ENCODE measurements at regions not wholly inside any gene's neighbourhood (a gene's known extent, or its start where the extent isn't known, plus 50 kb on each side); places are given as distances from the start of the nearest gene placed in this dataset.

DNA sequence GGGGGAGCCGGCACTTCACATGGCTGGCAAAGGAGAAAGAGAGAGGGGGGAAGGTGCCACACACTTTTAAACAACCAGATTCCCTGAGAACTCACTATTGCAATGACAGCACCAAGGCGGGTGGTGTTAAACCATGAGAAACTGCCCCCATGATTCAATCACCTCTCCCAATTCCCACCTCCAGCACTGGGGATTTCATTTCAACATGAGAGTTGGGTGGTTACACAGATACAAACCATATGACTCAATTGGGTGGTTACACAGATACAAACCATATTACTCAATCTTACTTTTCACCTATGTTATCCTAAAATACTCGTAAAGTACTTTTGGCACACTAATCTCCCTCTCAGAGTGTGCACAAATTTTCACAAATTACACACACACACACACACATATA lies 1097.5 kb upstream of the TMPRSS15 start:
- no peak for ATAC-seq
- POLR2A ChIA-PET = no interaction called here
- H3K4me3 Mint-ChIP-seq = no peak overlapping the region

DNA sequence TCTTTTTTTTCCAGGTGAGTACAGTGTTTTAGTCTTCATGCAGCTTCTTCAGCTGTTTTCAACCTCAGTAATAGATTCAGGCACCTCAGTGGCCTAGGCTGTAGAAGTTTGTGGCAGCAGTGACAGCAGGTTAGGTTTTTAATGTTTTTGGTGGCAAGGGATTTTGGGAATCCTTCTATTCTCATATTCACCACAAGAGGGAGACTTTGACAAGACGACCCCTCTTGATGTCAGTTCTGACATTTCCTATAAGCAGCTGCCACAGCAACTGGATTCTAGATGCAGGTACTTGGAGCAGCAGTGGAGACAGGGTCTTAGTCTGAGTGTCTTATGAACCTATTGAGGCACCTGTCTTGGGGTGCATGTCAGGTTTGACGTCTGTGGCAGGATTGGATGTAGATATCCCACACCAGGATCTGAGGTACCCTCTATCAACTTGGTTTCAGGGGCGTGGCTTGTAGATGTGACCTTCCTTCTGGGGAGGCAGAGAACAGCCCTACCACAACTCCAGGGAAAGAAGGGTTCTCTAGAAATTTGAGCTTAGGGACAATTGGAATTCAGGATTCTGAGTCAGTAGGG lies 1104.2 kb upstream of the TMPRSS15 start:
- ATAC-seq = no peak
- H3K27me3 Mint-ChIP-seq (ENCODE audit: low read depth) = no peaks in the 10 kb centered on the region
- ChIA-PET CTCF (no interaction called here), POLR2A (no interaction called here)
- no peaks in the 10 kb centered on the region for H3K36me3 Mint-ChIP-seq (ENCODE audit: low read depth)
- H3K27ac Mint-ChIP-seq = no peak overlapping the region
- no peaks in the 10 kb centered on the region for H3K4me1 Mint-ChIP-seq (ENCODE audit: low read depth)
- DNase-seq = no peak
- H3K9me3 Mint-ChIP-seq (ENCODE audit: insufficient read depth) = peaks cover 29% of the 10 kb centered on the region
- no peak overlapping the region for H3K4me3 Mint-ChIP-seq

More for the DNA sequence above, 1097.5 kb upstream of the TMPRSS15 start:
- no peak for DNase-seq
- Mint-ChIP-seq H3K9me3 (ENCODE audit: insufficient read depth) (peaks cover 8% of the 10 kb centered on the region), H3K27me3 (ENCODE audit: low read depth) (no peaks in the 10 kb centered on the region), H3K4me1 (ENCODE audit: low read depth) (no peaks in the 10 kb centered on the region), H3K36me3 (ENCODE audit: low read depth) (no peaks in the 10 kb centered on the region), H3K27ac (no peak overlapping the region)
- CTCF ChIA-PET = no interaction called here

DNA sequence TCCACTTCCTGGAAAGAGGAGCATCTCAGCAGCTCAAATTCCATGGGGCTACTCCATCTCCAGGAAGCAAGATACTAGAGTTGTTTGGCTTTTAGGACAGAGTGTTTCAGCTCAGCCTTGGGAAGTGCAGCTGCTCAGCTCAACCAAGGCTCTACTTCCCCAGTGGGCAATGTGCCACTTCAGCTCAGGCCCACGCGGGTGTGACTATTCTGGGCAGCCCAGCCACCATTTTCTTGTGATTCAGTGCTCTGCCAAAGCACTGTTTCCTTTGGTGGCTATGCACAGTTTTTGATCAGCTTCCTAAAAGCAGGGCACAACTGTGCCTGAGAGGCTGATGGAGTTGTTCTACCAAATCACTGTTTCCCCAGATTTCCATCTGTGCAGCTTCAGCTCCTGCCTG lies 1104.9 kb upstream of the TMPRSS15 start:
- no peaks in the 10 kb centered on the region for H3K27me3 Mint-ChIP-seq (ENCODE audit: low read depth)
- peaks cover 29% of the 10 kb centered on the region for H3K9me3 Mint-ChIP-seq (ENCODE audit: insufficient read depth)
- H3K36me3 Mint-ChIP-seq (ENCODE audit: low read depth) = no peaks in the 10 kb centered on the region
- H3K4me3 Mint-ChIP-seq = no peak overlapping the region
- DNase-seq (no peak), ATAC-seq (no peak)
- ChIA-PET POLR2A (no interaction called here), CTCF (no interaction called here)
- H3K27ac Mint-ChIP-seq = no peak overlapping the region
- H3K4me1 Mint-ChIP-seq (ENCODE audit: low read depth) = no peaks in the 10 kb centered on the region

DNA sequence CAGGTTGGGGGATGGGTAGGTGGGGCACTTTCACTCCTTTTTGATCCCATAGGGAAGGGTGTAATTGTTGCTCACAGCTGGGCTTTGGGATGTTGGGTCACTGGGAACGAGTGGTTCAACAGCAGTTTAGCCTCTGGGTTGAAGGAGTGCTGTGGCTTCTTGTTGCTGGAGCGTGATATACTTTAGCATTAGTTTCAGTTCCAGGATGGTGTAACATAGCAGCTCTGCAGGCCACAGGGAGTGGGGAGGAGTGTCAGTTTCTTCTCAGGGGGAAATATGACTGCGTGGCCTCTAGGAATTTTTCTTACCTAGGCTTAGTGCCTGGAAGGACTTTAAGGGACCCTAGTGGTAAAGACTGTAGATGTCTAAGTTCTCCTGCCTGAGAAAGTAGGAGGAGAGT lies 1105.3 kb upstream of the TMPRSS15 start:
- H3K27me3 Mint-ChIP-seq (ENCODE audit: low read depth) = no peaks in the 10 kb centered on the region
- no peak overlapping the region for H3K27ac Mint-ChIP-seq
- no peak overlapping the region for H3K4me3 Mint-ChIP-seq
- DNase-seq (no peak), ATAC-seq (no peak)
- ChIA-PET CTCF (no interaction called here), POLR2A (no interaction called here)
- H3K36me3 Mint-ChIP-seq (ENCODE audit: low read depth) = no peaks in the 10 kb centered on the region
- peaks cover 29% of the 10 kb centered on the region for H3K9me3 Mint-ChIP-seq (ENCODE audit: insufficient read depth)
- no peaks in the 10 kb centered on the region for H3K4me1 Mint-ChIP-seq (ENCODE audit: low read depth)

DNA sequence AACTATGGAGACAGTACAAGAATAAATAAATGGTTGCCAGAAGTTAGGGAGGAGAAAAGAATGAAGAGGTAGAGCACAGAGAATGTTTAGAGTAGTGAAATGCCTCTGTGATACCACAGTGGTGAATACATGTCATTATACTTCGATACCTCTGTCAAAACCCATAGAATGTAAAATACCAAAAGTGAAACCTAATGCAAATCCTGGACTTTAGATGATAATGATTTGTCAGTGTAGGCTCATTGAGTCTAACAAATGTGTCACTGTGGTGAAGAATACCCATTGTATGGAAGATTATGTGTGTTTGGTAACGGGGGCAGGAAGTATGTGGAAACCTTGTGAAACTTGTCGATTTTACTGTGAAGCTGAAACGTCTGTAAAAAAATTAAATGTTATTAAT lies 1106.5 kb upstream of the TMPRSS15 start:
- no peak overlapping the region for H3K27ac Mint-ChIP-seq
- ATAC-seq (no peak), DNase-seq (no peak)
- H3K4me3 Mint-ChIP-seq = no peak overlapping the region
- CTCF ChIA-PET = no interaction called here
- H3K4me1 Mint-ChIP-seq (ENCODE audit: low read depth) = no peaks in the 10 kb centered on the region
- H3K36me3 Mint-ChIP-seq (ENCODE audit: low read depth) = no peaks in the 10 kb centered on the region
- H3K9me3 Mint-ChIP-seq (ENCODE audit: insufficient read depth) = peaks cover 33% of the 10 kb centered on the region
- H3K27me3 Mint-ChIP-seq (ENCODE audit: low read depth) = no peaks in the 10 kb centered on the region
- POLR2A ChIA-PET = no interaction called here

DNA sequence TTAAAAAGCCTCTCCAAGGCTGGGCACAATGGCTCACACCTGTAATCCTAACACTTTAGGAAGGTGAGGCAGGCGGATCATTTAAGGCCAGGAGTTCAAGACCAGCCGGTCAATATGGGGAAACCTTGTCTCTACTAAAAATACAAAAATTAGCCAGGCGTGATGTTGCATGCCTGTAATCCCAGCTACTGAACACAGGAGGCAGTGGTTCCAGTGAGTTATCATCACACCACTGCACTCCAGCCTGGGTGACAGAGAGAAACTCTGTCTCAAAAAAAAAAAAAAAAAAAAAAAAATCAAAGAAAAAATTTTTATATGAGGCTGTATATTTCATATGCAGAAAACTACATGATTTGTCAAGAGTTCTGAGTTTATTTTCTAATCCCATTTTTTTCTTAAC lies 1107.1 kb upstream of the TMPRSS15 start:
- Mint-ChIP-seq H3K36me3 (ENCODE audit: low read depth) (no peaks in the 10 kb centered on the region), H3K27ac (no peak overlapping the region), H3K27me3 (ENCODE audit: low read depth) (no peaks in the 10 kb centered on the region), H3K9me3 (ENCODE audit: insufficient read depth) (peaks cover 31% of the 10 kb centered on the region), H3K4me1 (ENCODE audit: low read depth) (no peaks in the 10 kb centered on the region), H3K4me3 (no peak overlapping the region)
- ATAC-seq = no peak
- POLR2A ChIA-PET = no interaction called here
- CTCF ChIA-PET = no interaction called here
- no peak for DNase-seq

DNA sequence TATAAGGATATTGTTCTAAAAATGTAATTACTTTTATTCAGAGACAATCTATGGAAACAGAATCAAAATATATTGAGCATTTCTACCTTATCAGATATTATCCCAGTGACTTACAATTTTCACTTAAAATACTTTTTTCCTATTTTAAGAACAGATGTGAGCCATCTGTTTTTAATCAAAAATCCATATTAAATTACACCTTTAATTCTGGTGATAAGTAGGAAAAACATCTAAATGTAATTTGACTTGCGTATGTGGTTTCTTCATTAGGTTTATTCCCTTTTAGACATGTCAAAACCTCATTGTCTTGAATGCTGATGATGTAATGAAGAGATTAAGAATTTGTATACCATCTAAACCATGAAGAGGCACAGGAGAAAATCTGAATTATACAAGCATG lies 1118.8 kb upstream of the TMPRSS15 start:
- Mint-ChIP-seq H3K9me3 (ENCODE audit: insufficient read depth) (peaks cover 21% of the 10 kb centered on the region), H3K36me3 (ENCODE audit: low read depth) (no peaks in the 10 kb centered on the region), H3K4me1 (ENCODE audit: low read depth) (no peaks in the 10 kb centered on the region), H3K4me3 (no peak overlapping the region), H3K27ac (no peak overlapping the region), H3K27me3 (ENCODE audit: low read depth) (no peaks in the 10 kb centered on the region)
- no peak for ATAC-seq
- POLR2A ChIA-PET = no interaction called here
- CTCF ChIA-PET = no interaction called here
- no peak for DNase-seq

DNA sequence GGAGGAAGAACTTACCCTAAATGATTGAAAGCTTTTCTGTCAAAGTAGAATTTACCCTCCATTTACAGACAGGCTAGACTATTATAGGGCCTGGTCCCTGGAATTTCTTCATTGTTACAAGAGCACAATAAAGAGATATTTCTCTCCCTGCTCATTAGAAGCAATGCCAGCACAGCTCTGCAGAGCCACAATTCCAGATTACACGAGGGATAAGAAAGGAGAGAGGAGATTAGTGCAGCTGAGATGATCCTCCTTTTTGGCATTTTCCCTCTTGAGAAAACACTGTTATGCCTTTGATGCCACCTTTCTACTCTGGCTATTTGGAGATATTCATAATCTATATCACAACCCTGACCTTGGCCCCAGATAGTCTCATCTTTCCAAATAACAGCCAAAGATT lies 1119.5 kb upstream of the TMPRSS15 start:
- ChIA-PET CTCF (no interaction called here), POLR2A (no interaction called here)
- peaks cover 21% of the 10 kb centered on the region for H3K9me3 Mint-ChIP-seq (ENCODE audit: insufficient read depth)
- H3K27me3 Mint-ChIP-seq (ENCODE audit: low read depth) = no peaks in the 10 kb centered on the region
- ATAC-seq (no peak), DNase-seq (no peak)
- no peak overlapping the region for H3K4me3 Mint-ChIP-seq
- no peaks in the 10 kb centered on the region for H3K4me1 Mint-ChIP-seq (ENCODE audit: low read depth)
- no peaks in the 10 kb centered on the region for H3K36me3 Mint-ChIP-seq (ENCODE audit: low read depth)
- H3K27ac Mint-ChIP-seq = no peak overlapping the region

DNA sequence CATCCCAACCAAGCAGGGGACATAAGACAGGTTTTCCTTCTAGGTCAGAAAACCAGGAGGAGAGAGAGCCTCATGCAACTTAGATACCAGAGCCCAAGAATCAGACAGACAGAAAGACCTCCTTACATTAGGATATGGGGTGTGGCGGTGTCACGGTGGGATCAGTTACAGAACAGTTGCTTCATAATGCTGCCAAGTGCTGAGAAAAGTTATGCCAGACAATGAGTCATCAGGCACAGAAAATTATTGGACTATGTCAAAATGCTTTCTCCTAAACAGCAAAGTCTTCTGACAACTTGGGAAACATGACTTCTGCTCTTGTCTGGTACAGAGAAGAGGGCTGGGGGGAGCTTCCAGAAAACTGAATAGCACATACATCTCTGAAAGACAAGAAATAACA lies 1120.2 kb upstream of the TMPRSS15 start:
- DNase-seq (no peak), ATAC-seq (no peak)
- Mint-ChIP-seq H3K27me3 (ENCODE audit: low read depth) (no peaks in the 10 kb centered on the region), H3K4me1 (ENCODE audit: low read depth) (no peaks in the 10 kb centered on the region), H3K9me3 (ENCODE audit: insufficient read depth) (peaks cover 23% of the 10 kb centered on the region), H3K4me3 (no peak overlapping the region), H3K36me3 (ENCODE audit: low read depth) (no peaks in the 10 kb centered on the region), H3K27ac (no peak overlapping the region)
- POLR2A ChIA-PET = no interaction called here
- CTCF ChIA-PET = no interaction called here

DNA sequence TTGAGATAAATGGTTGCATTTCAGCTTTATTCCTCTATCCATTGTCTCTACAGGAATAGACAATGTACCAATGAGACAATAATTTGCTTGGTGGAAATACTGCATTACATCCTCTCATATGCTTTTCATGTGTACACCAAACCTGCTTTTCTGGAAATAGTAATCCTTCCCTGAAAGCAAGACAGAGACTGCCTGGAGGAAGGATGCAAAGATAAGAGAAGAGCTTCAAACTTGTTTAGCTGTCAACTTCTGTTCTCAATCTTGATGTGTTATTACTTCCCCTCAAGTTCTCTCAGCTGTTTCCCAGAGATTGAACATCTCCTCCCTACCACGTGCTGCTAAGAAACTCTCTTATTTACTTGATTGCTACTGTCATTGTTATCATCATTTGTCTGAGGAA lies 1125.4 kb upstream of the TMPRSS15 start:
- Mint-ChIP-seq H3K9me3 (ENCODE audit: insufficient read depth) (peaks cover 13% of the 10 kb centered on the region), H3K36me3 (ENCODE audit: low read depth) (no peaks in the 10 kb centered on the region), H3K27me3 (ENCODE audit: low read depth) (no peaks in the 10 kb centered on the region), H3K4me1 (ENCODE audit: low read depth) (no peaks in the 10 kb centered on the region), H3K4me3 (no peak overlapping the region), H3K27ac (no peak overlapping the region)
- ATAC-seq (no peak), DNase-seq (no peak)
- CTCF ChIA-PET = no interaction called here
- POLR2A ChIA-PET = no interaction called here

DNA sequence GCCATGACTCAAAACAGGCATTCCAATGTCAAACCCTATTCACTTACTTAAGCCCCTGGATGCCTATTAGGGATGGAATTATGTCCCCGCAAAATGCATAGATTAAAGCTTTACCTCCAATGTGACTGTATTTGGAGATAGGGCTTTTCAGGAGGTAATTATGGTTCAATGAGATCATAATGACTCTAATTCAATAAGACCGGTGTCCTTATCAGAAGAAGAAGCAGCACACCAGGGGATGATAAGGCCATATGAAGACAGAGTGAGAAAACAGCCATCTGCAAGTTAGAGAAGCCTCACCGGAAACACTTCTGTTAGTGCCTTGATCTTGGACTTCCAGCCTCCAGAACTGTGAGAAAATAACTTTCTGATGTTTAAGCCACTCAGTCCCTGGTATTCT lies 1131.8 kb upstream of the TMPRSS15 start:
- no peaks in the 10 kb centered on the region for H3K27me3 Mint-ChIP-seq (ENCODE audit: low read depth)
- DNase-seq (no peak), ATAC-seq (no peak)
- H3K9me3 Mint-ChIP-seq (ENCODE audit: insufficient read depth) = peaks cover 7% of the 10 kb centered on the region
- H3K27ac Mint-ChIP-seq = no peak overlapping the region
- ChIA-PET CTCF (no interaction called here), POLR2A (no interaction called here)
- H3K4me3 Mint-ChIP-seq = no peak overlapping the region
- no peaks in the 10 kb centered on the region for H3K36me3 Mint-ChIP-seq (ENCODE audit: low read depth)
- H3K4me1 Mint-ChIP-seq (ENCODE audit: low read depth) = no peaks in the 10 kb centered on the region

DNA sequence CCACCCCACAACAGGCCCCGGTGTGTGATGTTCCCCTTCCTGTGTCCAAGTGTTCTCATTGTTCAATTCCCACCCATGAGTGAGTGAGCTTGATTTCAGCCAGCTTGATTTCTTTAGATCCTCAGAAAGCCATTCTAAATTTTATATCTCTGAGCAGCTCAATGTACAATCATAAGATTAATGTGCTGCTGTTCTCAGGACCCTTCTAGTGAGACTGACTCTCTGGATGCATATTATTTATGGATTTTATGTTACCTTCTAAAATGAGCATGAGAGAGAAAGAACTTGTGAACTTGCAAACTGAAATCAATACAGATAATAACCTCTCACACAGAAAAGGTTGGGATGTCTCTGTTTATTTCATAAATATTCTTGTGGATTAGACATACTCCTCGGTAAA lies 1133.5 kb upstream of the TMPRSS15 start:
- ChIA-PET POLR2A (no interaction called here), CTCF (no interaction called here)
- no peak overlapping the region for H3K27ac Mint-ChIP-seq
- H3K36me3 Mint-ChIP-seq (ENCODE audit: low read depth) = no peaks in the 10 kb centered on the region
- H3K4me3 Mint-ChIP-seq = no peak overlapping the region
- no peak for DNase-seq
- peaks cover 21% of the 10 kb centered on the region for H3K9me3 Mint-ChIP-seq (ENCODE audit: insufficient read depth)
- H3K4me1 Mint-ChIP-seq (ENCODE audit: low read depth) = no peaks in the 10 kb centered on the region
- ATAC-seq = no peak
- no peaks in the 10 kb centered on the region for H3K27me3 Mint-ChIP-seq (ENCODE audit: low read depth)

DNA sequence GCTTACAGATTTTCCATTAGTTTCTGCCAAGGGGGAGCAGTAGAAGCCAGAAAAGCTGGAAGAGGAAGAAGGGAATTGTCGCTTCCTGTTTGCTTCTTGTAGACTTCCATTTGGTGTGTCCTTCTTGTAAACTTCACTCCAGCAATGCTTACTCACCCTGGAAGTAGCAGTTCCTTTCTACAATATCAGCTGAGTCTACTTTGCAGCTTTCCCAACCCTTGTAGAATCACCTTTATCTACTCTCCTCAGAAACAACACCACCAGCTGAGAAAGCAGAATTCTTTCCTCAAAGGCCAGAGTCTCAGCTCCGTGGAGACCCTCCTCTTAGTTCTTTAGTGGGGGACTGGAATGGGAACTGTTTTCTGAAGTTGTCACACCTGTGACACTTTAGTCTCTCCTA lies 1136.7 kb upstream of the TMPRSS15 start:
- POLR2A ChIA-PET = no interaction called here
- Mint-ChIP-seq H3K9me3 (ENCODE audit: insufficient read depth) (peaks cover 45% of the 10 kb centered on the region), H3K27me3 (ENCODE audit: low read depth) (no peaks in the 10 kb centered on the region), H3K4me1 (ENCODE audit: low read depth) (no peaks in the 10 kb centered on the region), H3K4me3 (no peak overlapping the region), H3K36me3 (ENCODE audit: low read depth) (no peaks in the 10 kb centered on the region), H3K27ac (no peak overlapping the region)
- CTCF ChIA-PET = no interaction called here
- DNase-seq (no peak), ATAC-seq (no peak)
